Liver (tissue), 8 donors: ENCODE measurements at regions not wholly inside any gene's neighbourhood (a gene's known extent, or its start where the extent isn't known, plus 50 kb on each side); places are given as distances from the start of the nearest gene placed in this dataset.

Experiments
- DNase-seq: peaks from one replicate; pipeline ENCODE4 v3.0.0-alpha.2; 2017; ENCODE audit warnings: low spot score
- H3K27ac ChIP-seq, 2 donors: one replicate each; pipeline ENCODE4 v1.7.0; 2013; ENCODE audit warnings: inconsistent platforms in 2 of 2, low read length in 2 of 2, control low read depth in 1 of 2, low read depth in 1 of 2, mild to moderate bottlenecking in 1 of 2
- H3K27me3 ChIP-seq, 4 donors: one replicate each; pipeline versions ENCODE4 v1.6.1 to v1.7.0; 2013; ENCODE audit warnings: low read length in 3 of 4, inconsistent platforms in 1 of 4, mild to moderate bottlenecking in 1 of 4, moderate library complexity in 1 of 4; ENCODE audit not compliant: control insufficient read depth in 4 of 4, insufficient read depth in 4 of 4
- H3K36me3 ChIP-seq, 4 donors: one replicate each; pipeline versions ENCODE4 v1.6.1 to v1.7.0; 2013; ENCODE audit warnings: low read length in 3 of 4, mild to moderate bottlenecking in 3 of 4, low read depth in 1 of 4, moderate library complexity in 1 of 4; ENCODE audit not compliant: control insufficient read depth in 4 of 4, insufficient read depth in 3 of 4
- H3K4me1 ChIP-seq, 4 donors: one replicate each; pipeline versions ENCODE4 v1.6.1 to v1.7.0; 2013; ENCODE audit warnings: low read length in 3 of 4, mild to moderate bottlenecking in 3 of 4, moderate library complexity in 1 of 4; ENCODE audit not compliant: control insufficient read depth in 4 of 4, insufficient read depth in 4 of 4
- H3K4me3 ChIP-seq, 3 donors: one replicate each; pipeline versions ENCODE4 v1.6.1 to v1.7.0; 2013; ENCODE audit warnings: low read length in 3 of 3, control low read depth in 1 of 3, low read depth in 1 of 3, mild to moderate bottlenecking in 1 of 3
- H3K9ac ChIP-seq, 2 donors: one replicate each; pipeline ENCODE4 v1.7.0; 2013; ENCODE audit warnings: low read length in 2 of 2, mild to moderate bottlenecking in 2 of 2, moderate library complexity in 2 of 2, control low read depth in 1 of 2, low read depth in 1 of 2
- H3K9me3 ChIP-seq, 4 donors: one replicate each; pipeline versions ENCODE4 v1.6.1 to v1.7.0; 2013; ENCODE audit warnings: low read length in 3 of 4; ENCODE audit not compliant: control insufficient read depth in 4 of 4
- ATF3 ChIP-seq: IDR thresholded peaks from 2 replicates; pipeline ENCODE4 v1.6.1; 2016; ENCODE audit warnings: antibody characterized with exemption
- CTCF ChIP-seq: fragments of 150-350 bp; IDR thresholded peaks from 2 replicates; pipeline ENCODE4 v1.5.1; 2017; ENCODE audit warnings: improper control_type of control experiment, low read depth, low read length; ENCODE audit not compliant: missing input control
- EGR1 ChIP-seq, 2 donors: IDR thresholded peaks; 2 replicates each; pipeline ENCODE4 v1.6.1; 2016 to 2018; ENCODE audit warnings: antibody characterized with exemption in 2 of 2, low read depth in 2 of 2
- GABPA ChIP-seq, 2 donors: IDR thresholded peaks in 1 of 2; conservative IDR thresholded peaks in 1 of 2; 2 replicates each; pipeline ENCODE4 v1.6.1; 2016; ENCODE audit warnings: antibody characterized with exemption in 2 of 2, mild to moderate bottlenecking in 1 of 2, moderate library complexity in 1 of 2
- HNF4A ChIP-seq, 2 donors: conservative IDR thresholded peaks; 2 replicates each; pipeline ENCODE4 v1.6.1; 2016; ENCODE audit warnings: antibody characterized with exemption in 2 of 2, mild to moderate bottlenecking in 2 of 2
- HNF4G ChIP-seq: IDR thresholded peaks from 2 replicates; pipeline ENCODE4 v1.6.1; 2016; ENCODE audit warnings: antibody characterized with exemption
- JUND ChIP-seq, 2 donors: IDR thresholded peaks; 2 replicates each; pipeline ENCODE4 v1.6.1; 2016; ENCODE audit warnings: antibody characterized with exemption in 2 of 2
- NR2F2 ChIP-seq: IDR thresholded peaks from 2 replicates; pipeline ENCODE4 v1.6.1; 2016; ENCODE audit warnings: antibody characterized with exemption
- REST ChIP-seq: IDR thresholded peaks from 2 replicates; pipeline ENCODE4 v1.6.1; 2016; ENCODE audit warnings: antibody characterized with exemption, mild to moderate bottlenecking
- RXRA ChIP-seq, 2 donors: IDR thresholded peaks; 2 replicates each; pipeline ENCODE4 v1.6.1; 2017 to 2018; ENCODE audit warnings: antibody characterized with exemption in 2 of 2, mild to moderate bottlenecking in 1 of 2
- TAF1 ChIP-seq: conservative IDR thresholded peaks from 2 replicates; pipeline ENCODE4 v1.6.1; 2016; ENCODE audit warnings: antibody characterized with exemption, mild to moderate bottlenecking
- YY1 ChIP-seq: IDR thresholded peaks from 2 replicates; pipeline ENCODE4 v1.6.1; 2016; ENCODE audit warnings: antibody characterized with exemption, mild to moderate bottlenecking
- WGBS: extraction: QIAGEN DNeasy Blood & Tissue Kit; methylation state at CpG from one replicate; pipeline ENCODE4 v1.1.7; 2013; 5-methylcytosine and 5-hydroxymethylcytosine counted together
- donor health status: healthy.
- donor health status: healthy.
- donor health status: healthy.
- donor health status: healthy.
- donor health status: healthy.

- Histone ChIP-seq H3K9me3 (no peaks in the 10 kb centered on the region), H3K27me3 (no peaks in the 10 kb centered on the region), H3K4me3 (no peak overlapping the region), H3K9ac (no peak overlapping the region), H3K36me3 (no peaks in the 10 kb centered on the region), H3K27ac (no peak overlapping the region), H3K4me1 (no peaks in the 10 kb centered on the region)
- DNase-seq, result no peak
- TF ChIP-seq HNF4G (no peak), JUND (IDR thresholded peaks at IDR 0.05) (no peak), EGR1 (IDR thresholded peaks at IDR 0.05; ENCODE audit: low read depth in 2 of 2) (no peak), YY1 (no peak), CTCF (no peak), NR2F2 (no peak), ATF3 (no peak), TAF1 (no peak), RXRA (IDR thresholded peaks at IDR 0.05) (no peak), GABPA (IDR thresholded peaks at IDR 0.05 in 1 of 2, conservative IDR thresholded peaks at IDR 0.05 in 1 of 2) (no peak)
Observed at GRCh38 chr3:34020170-34020569, 221.7 kb downstream of the PDCD6IP start.

- 65% methylated on average over 8 of the region's 8 CpGs for WGBS
- H3K36me3 ChIP-seq, result no peaks in the 10 kb centered on the region
- DNase-seq, result no peak
- no peak overlapping the region for H3K27ac ChIP-seq
- TF ChIP-seq REST (no peak), HNF4A (conservative IDR thresholded peaks at IDR 0.05) (no peak), RXRA (IDR thresholded peaks at IDR 0.05) (no peak), TAF1 (no peak), GABPA (IDR thresholded peaks at IDR 0.05 in 1 of 2, conservative IDR thresholded peaks at IDR 0.05 in 1 of 2) (no peak), EGR1 (IDR thresholded peaks at IDR 0.05; ENCODE audit: low read depth in 2 of 2) (no peak)
- no peaks in the 10 kb centered on the region for H3K27me3 ChIP-seq
- no peak overlapping the region for H3K9ac ChIP-seq
- H3K4me1 ChIP-seq, result no peaks in the 10 kb centered on the region
- H3K9me3 ChIP-seq, result no peaks in the 10 kb centered on the region
- H3K4me3 ChIP-seq, result no peak overlapping the region
Observed at GRCh38 chr3:34020726-34021680, 222.6 kb downstream of the PDCD6IP start.
